Colonic mucosa (tissue), 4 donors: ENCODE measurements at regions not wholly inside any gene's neighbourhood (a gene's known extent, or its start where the extent isn't known, plus 50 kb on each side); places are given as distances from the start of the nearest gene placed in this dataset.

Experiments
- DNase-seq: peaks from one replicate; pipeline ENCODE4 v3.0.0-alpha.2; 2020
- H3K27ac ChIP-seq: fragments of 200-600 bp; one replicate; pipeline ENCODE4 v1.8.0; 2021
- H3K27me3 ChIP-seq: fragments of 200-600 bp; one replicate; pipeline ENCODE4 v1.8.0; 2021
- H3K36me3 ChIP-seq: fragments of 200-600 bp; one replicate; pipeline ENCODE4 v1.8.0; 2021
- H3K4me1 ChIP-seq: fragments of 200-600 bp; one replicate; pipeline ENCODE4 v1.8.0; 2021; ENCODE audit warnings: mild to moderate bottlenecking
- H3K4me3 ChIP-seq: fragments of 200-600 bp; one replicate; pipeline ENCODE4 v1.8.0; 2021
- H3K9ac ChIP-seq, 2 donors: one replicate each; pipeline ENCODE4 v1.7.0; 2013; ENCODE audit warnings: control low read depth in 2 of 2, low read depth in 2 of 2, low read length in 2 of 2
- H3K9me3 ChIP-seq: fragments of 200-600 bp; one replicate; pipeline ENCODE4 v1.8.0; 2021
- intact Hi-C: fragments of 100-400 bp; cut with DNase I; formaldehyde crosslinking; loops from one replicate; pipeline ENCODE4 v1.14.1; 2022
- TF ChIP-seq, protein P1 (sequence below): fragments of 200-600 bp; IDR thresholded peaks from one replicate; pipeline ENCODE4 v1.8.0; 2022; ENCODE audit warnings: antibody characterized with exemption, mild to moderate bottlenecking
- donor health status: healthy.
- donor health status: DM: no; HTN: no; CAD: no.
- donor health status: DM: no; HTN: no; CAD: no.

DNA sequence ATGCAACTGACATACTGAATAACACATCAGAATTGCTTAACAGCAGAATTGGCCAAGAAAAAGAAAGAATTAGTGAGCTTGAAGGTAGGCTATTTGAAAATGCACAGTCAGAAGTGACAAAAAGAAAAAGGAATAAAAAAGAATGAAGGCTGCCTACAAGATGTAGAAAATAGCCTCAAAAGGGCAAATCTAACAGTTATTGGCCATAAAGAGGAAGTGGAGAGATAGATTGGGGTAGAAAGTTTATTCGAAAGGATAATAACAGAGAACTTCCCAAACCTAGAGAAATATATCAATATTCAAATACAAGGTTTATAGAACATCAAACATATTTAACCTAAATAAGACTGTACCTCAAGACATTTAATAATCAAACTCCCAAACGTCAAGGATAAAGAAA, 67.5 kb downstream of the ATP6V1G3 start:
- DNase-seq, result no peak
- Histone ChIP-seq H3K4me3 (no peak overlapping the region), H3K9me3 (no peaks in the 10 kb centered on the region), H3K9ac (no peak overlapping the region), H3K36me3 (no peaks in the 10 kb centered on the region), H3K27ac (no peak overlapping the region), H3K4me1 (no peaks in the 10 kb centered on the region), H3K27me3 (no peaks in the 10 kb centered on the region)
- intact Hi-C loops, result no loop called here
- TF ChIP-seq, protein P1, sequence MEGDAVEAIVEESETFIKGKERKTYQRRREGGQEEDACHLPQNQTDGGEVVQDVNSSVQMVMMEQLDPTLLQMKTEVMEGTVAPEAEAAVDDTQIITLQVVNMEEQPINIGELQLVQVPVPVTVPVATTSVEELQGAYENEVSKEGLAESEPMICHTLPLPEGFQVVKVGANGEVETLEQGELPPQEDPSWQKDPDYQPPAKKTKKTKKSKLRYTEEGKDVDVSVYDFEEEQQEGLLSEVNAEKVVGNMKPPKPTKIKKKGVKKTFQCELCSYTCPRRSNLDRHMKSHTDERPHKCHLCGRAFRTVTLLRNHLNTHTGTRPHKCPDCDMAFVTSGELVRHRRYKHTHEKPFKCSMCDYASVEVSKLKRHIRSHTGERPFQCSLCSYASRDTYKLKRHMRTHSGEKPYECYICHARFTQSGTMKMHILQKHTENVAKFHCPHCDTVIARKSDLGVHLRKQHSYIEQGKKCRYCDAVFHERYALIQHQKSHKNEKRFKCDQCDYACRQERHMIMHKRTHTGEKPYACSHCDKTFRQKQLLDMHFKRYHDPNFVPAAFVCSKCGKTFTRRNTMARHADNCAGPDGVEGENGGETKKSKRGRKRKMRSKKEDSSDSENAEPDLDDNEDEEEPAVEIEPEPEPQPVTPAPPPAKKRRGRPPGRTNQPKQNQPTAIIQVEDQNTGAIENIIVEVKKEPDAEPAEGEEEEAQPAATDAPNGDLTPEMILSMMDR, result no peak

- H3K4me1 ChIP-seq, result no peaks in the 10 kb centered on the region
- TF ChIP-seq, protein P1, result no peak
- H3K36me3 ChIP-seq, result no peaks in the 10 kb centered on the region
- no peak for DNase-seq
- no peak overlapping the region for H3K4me3 ChIP-seq
- no peak overlapping the region for H3K9ac ChIP-seq
- H3K27me3 ChIP-seq, result no peaks in the 10 kb centered on the region
- intact Hi-C loops, result no loop called here
- no peaks in the 10 kb centered on the region for H3K9me3 ChIP-seq
- no peak overlapping the region for H3K27ac ChIP-seq
Observed at GRCh38 chr1:198472119-198472518, 68.4 kb downstream of the ATP6V1G3 start.

DNA sequence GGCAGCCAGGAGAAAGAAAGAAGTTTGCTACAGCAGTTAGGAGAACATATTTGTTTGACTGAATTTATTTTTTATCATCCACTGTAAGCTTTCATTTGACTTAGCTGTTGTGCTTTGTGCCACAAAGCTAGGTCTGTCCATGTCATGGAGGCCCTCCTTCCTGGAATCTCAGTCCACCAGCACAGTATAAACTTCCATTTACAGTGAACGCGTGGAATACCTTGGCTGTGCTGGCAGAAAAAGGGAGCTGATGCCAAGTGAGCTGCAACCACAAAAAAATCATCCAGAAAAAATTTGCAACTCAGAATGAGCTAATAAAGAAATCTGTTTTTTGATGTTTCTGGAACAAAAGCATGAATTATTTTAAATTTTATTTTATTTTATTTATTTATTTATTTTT, 72.6 kb downstream of the ATP6V1G3 start:
- DNase-seq, result no peak
- no peaks in the 10 kb centered on the region for H3K27me3 ChIP-seq
- H3K4me1 ChIP-seq, result no peaks in the 10 kb centered on the region
- no peak overlapping the region for H3K4me3 ChIP-seq
- intact Hi-C loops, result loop anchor here (5.0 kb wide), 1 partner anchor 381 kb away; no protein-coding TSS in a partner anchor
- TF ChIP-seq, protein P1, result no peak
- no peaks in the 10 kb centered on the region for H3K9me3 ChIP-seq
- no peaks in the 10 kb centered on the region for H3K36me3 ChIP-seq
- H3K27ac ChIP-seq, result no peak overlapping the region
- no peak overlapping the region for H3K9ac ChIP-seq

- H3K36me3 ChIP-seq, result no peaks in the 10 kb centered on the region
- H3K9ac ChIP-seq, result no peak overlapping the region
- TF ChIP-seq, protein P1, result no peak
- intact Hi-C loops, result loop anchor here (5.0 kb wide), 1 partner anchor 380 kb away; no protein-coding TSS in a partner anchor
- no peaks in the 10 kb centered on the region for H3K9me3 ChIP-seq
- H3K4me1 ChIP-seq, result no peaks in the 10 kb centered on the region
- no peak overlapping the region for H3K4me3 ChIP-seq
- no peak overlapping the region for H3K27ac ChIP-seq
- DNase-seq, result peak; percentile 20
- no peaks in the 10 kb centered on the region for H3K27me3 ChIP-seq
Observed at GRCh38 chr1:198467342-198467741, 73.1 kb downstream of the ATP6V1G3 start.

DNA sequence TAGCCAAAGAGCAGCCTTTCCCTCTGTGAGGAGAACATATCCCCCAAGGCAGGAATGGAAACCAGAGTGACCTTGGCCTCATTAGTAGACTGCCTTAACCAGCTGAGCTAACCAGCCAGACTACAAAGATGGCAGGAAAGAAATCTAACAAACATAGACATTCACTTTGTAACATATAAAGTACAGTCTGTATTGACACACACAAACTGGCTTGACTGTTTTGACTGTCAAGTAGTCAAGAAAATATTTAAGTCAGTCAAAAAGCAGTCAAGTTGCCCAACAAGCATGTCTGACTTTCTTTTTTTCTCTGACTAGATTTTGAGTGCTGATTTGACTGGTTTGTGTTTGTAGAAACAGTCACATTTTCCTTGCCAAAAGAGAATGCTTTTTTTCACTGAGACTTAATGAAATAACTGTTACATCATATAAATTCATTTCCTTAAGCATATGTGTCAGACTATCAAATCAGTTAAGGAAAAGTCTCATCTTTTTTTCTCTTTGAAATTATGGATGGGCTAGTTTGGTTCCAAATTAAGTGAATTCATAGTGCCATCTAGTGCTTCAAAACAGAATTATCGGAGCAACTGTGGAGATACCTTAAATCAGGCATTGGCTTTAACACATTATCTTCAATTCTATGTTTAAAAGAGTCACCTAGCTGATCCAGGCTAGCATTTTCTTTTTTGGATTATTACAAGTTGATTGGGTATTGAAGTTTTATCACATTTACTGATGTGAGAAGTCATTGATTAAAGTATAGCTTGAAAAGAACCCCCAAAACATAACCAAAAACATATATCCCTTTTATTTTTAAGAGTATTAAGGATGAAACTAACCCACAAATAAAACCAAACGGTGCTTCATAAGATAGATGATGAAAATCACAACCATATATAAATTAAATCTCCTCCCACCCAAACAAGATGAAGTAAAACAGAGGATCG, 75.0 kb downstream of the ATP6V1G3 start:
- H3K9ac ChIP-seq, result no peak overlapping the region
- intact Hi-C loops, result loop anchor here (5.0 kb wide), 1 partner anchor 378 kb away; no protein-coding TSS in a partner anchor
- H3K36me3 ChIP-seq, result no peaks in the 10 kb centered on the region
- H3K27me3 ChIP-seq, result no peaks in the 10 kb centered on the region
- no peak overlapping the region for H3K4me3 ChIP-seq
- H3K27ac ChIP-seq, result no peak overlapping the region
- DNase-seq, result no peak
- H3K9me3 ChIP-seq, result no peaks in the 10 kb centered on the region
- H3K4me1 ChIP-seq, result no peaks in the 10 kb centered on the region
- TF ChIP-seq, protein P1, result peak; percentile 57
